ENCODE measurements at regions not wholly inside any gene's neighbourhood (a gene's known extent, or its start where the extent isn't known, plus 50 kb on each side); places are given as distances from the start of the nearest gene placed in this dataset.
A peak's percentile ranks its signal among the peaks of the same experiment; 100 is the strongest.

DNA sequence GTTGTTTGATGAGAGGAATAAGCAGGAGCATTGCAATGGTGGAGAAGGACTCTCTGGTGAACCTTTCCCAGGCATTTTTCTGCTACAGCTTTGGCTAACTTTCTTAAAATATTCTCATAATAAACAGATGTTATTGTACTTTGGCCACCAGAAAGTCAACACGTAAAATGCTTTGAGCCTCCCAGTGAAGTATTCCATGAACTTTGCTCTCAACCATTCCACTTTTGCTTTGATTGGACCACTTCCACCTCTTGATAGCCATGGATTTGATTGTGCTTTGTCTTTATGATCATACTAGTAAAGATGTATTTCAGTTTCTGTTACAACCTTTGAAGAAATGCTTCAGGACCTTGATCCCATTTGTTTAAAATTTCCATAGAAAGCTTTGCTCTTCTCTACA, 241.1 kb downstream of the TENT5A start:
- TF ChIP-seq ZFX (IDR thresholded peaks at IDR 0.05; ENCODE audit: borderline replicate concordance) = no peak
- TF ChIP-seq CTCF (IDR thresholded peaks at IDR 0.05) = no peak
- no peak overlapping the region for H3K27ac ChIP-seq

GRCh38 chr6:81495999-81496398, 256.5 kb downstream of the TENT5A start:
- no peak overlapping the region for H3K27ac ChIP-seq
- TF ChIP-seq CTCF (IDR thresholded peaks at IDR 0.05) (no peak), ZFX (IDR thresholded peaks at IDR 0.05; ENCODE audit: borderline replicate concordance) (no peak)

GRCh38 chr6:81491454-81492101, 260.9 kb downstream of the TENT5A start:
- peak overlapping the region; percentile 76 for H3K27ac ChIP-seq
- TF ChIP-seq CTCF (IDR thresholded peaks at IDR 0.05) (no peak), ZFX (IDR thresholded peaks at IDR 0.05; ENCODE audit: borderline replicate concordance) (no peak)

- H3K27ac ChIP-seq = no peak overlapping the region
- TF ChIP-seq CTCF (IDR thresholded peaks at IDR 0.05) (no peak), ZFX (IDR thresholded peaks at IDR 0.05; ENCODE audit: borderline replicate concordance) (no peak)
These were observed 265.0 kb downstream of the TENT5A start for GRCh38 chr6:81487489-81487888.

DNA sequence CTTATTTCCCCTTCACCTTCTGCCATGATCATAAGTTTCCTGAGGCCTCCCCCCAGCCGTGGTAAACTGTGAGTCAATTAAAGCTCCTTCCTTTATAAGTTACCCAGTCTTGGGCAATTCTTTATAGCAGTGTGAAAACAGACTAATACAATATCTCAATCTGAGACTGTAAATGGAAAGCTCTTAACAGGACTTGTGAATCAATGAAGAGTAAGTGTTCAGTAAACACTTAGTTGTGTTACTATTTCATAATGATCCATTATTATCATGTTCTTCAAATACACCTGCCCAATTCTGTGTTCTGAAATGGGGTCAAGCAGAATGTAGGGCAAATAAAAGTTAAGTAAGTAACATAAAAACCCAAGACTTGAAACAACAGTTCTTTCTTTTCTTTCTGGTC, 266.2 kb downstream of the TENT5A start:
- no peak overlapping the region for H3K27ac ChIP-seq
- TF ChIP-seq ZFX (IDR thresholded peaks at IDR 0.05; ENCODE audit: borderline replicate concordance) = no peak
- TF ChIP-seq CTCF (IDR thresholded peaks at IDR 0.05) = no peak

DNA sequence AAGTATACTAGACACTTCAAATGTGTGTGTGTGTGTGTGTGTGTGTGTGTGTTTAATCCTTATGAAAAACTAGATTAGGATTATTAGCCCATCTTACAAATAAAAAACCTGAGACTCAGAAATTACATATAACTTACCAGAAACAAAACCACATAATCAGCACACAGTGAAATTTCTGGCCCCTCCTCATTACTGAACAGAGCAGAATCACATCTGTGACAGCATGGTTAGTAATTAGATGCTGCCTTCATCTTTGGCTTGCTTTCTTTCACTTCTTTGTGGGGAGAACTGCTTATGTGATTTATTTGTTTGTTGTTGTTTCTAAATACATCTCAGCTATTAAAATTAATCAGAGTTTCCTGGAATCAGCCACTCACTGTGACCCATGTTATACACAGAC, 267.1 kb downstream of the TENT5A start:
- H3K27ac ChIP-seq = no peak overlapping the region
- TF ChIP-seq CTCF (IDR thresholded peaks at IDR 0.05) (no peak), ZFX (IDR thresholded peaks at IDR 0.05; ENCODE audit: borderline replicate concordance) (no peak)

DNA sequence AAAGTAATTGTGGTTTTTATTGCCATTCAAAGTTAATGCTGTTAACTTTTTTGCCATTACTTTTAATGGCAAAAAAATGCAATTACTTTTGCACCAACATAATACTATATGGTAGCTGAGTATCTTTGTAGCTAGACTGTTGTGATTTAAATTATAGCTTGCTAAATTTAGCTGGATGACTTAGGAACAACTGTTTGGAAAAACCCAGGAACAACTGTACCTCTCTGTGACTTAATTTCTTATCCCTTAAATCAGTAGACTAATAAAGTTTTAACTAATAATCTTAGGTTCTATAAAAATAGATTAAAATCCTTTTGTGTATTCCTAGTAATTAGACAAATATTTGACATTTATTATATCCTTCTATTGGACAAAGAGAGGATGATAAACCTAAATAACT, 268.2 kb downstream of the TENT5A start:
- TF ChIP-seq ZFX (IDR thresholded peaks at IDR 0.05; ENCODE audit: borderline replicate concordance) (no peak), CTCF (IDR thresholded peaks at IDR 0.05) (no peak)
- no peak overlapping the region for H3K27ac ChIP-seq

Measured in 22Rv1 (cell line).